Spinal cord (tissue), 10 donors: ENCODE measurements at regions not wholly inside any gene's neighbourhood (a gene's known extent, or its start where the extent isn't known, plus 50 kb on each side); places are given as distances from the start of the nearest gene placed in this dataset. TPM values are rescaled to one million over a fixed set of nuclear protein-coding genes. Genes with fewer than 3 reads are reported as not detected.
"Not testable (repeated sequence)": the region's sequence is repeated elsewhere in the genome, so short reads cannot be mapped to it uniquely, and the experiment has no call there.

ENCODE experiments used
- DNase-seq, 6 donors: peaks; one replicate each; pipeline versions ENCODE4 v3.0.0 to v3.0.0-alpha.2; 2013 to 2015; ENCODE audit warnings: low spot score in 6 of 6, low read depth in 4 of 6
- H3K27ac ChIP-seq: one replicate; pipeline ENCODE4 v1.5.1; 2013; ENCODE audit warnings: low read depth, low read length, control low read depth
- H3K27me3 ChIP-seq: one replicate; pipeline ENCODE4 v1.6.1; 2013; ENCODE audit warnings: low read length; ENCODE audit not compliant: control insufficient read depth, insufficient read depth
- H3K36me3 ChIP-seq: one replicate; pipeline ENCODE4 v1.6.1; 2013; ENCODE audit warnings: low read length; ENCODE audit not compliant: control insufficient read depth, insufficient read depth
- H3K4me1 ChIP-seq: one replicate; pipeline ENCODE4 v1.6.1; 2013; ENCODE audit warnings: low read length; ENCODE audit not compliant: control insufficient read depth, insufficient read depth
- H3K4me3 ChIP-seq: one replicate; pipeline ENCODE4 v1.5.1; 2013; ENCODE audit warnings: low read depth, low read length, control low read depth
- H3K9me3 ChIP-seq: one replicate; pipeline ENCODE4 v1.6.1; 2013; ENCODE audit warnings: low read length; ENCODE audit not compliant: control insufficient read depth, insufficient read depth
- WGBS: methylation state at CpG from one replicate; pipeline ENCODE4 v1.1.5; 2013; ENCODE audit warnings: missing lambda C conversion rate; ENCODE audit not compliant: insufficient coverage; 5-methylcytosine and 5-hydroxymethylcytosine counted together
- small RNA-seq: library from RNA; depleted of rRNA; stranded (forward); fragments of <200 nt; gene quantifications from one replicate; pipeline ENCODE3, GENCODE V24; 2014; ENCODE audit warnings: low replicate concordance
- donor health status: healthy.

- H3K9me3 ChIP-seq, H3K36me3 ChIP-seq, H3K27ac ChIP-seq, H3K27me3 ChIP-seq, H3K4me3 ChIP-seq, H3K4me1 ChIP-seq, DNase-seq: not testable (repeated sequence)
- WGBS, result no CpG with 5 or more reads among the region's 2 CpGs
Measured at GRCh38 chr15:44900796-44901195, 55.7 kb upstream of the TERB2 start.

GRCh38 chr15:44903281-44903680 is 53.2 kb upstream of the TERB2 start:
- H3K36me3 ChIP-seq, H3K9me3 ChIP-seq, H3K27ac ChIP-seq, H3K27me3 ChIP-seq, H3K4me1 ChIP-seq, DNase-seq, H3K4me3 ChIP-seq: not testable (repeated sequence)
- WGBS, result no CpG with 5 or more reads among the region's 1 CpG

- H3K4me1 ChIP-seq, DNase-seq, H3K27ac ChIP-seq, H3K36me3 ChIP-seq, H3K27me3 ChIP-seq, H3K4me3 ChIP-seq, H3K9me3 ChIP-seq: not testable (repeated sequence)
- WGBS, result 90% methylated on average over 3 of the region's 6 CpGs
Measured at GRCh38 chr15:44904651-44905340, 51.7 kb upstream of the TERB2 start.

Small RNAs in the stretch of these regions (small RNA-seq; reads per million reads assigned to genes)
- gene RF00019 (not detected), gene RNU1-119P (not detected)
